Esophagus (tissue), 2 donors: ENCODE measurements at regions not wholly inside any gene's neighbourhood (a gene's known extent, or its start where the extent isn't known, plus 50 kb on each side); places are given as distances from the start of the nearest gene placed in this dataset.
"Not testable (repeated sequence)": the region's sequence is repeated elsewhere in the genome, so short reads cannot be mapped to it uniquely, and the experiment has no call there.

ENCODE experiments used
- H3K27ac ChIP-seq, 2 donors: one replicate each; pipeline ENCODE4 v1.5.1; 2013; ENCODE audit warnings: low read depth in 2 of 2, mild to moderate bottlenecking in 2 of 2, inconsistent platforms in 1 of 2, low read length in 1 of 2, moderate library complexity in 1 of 2
- H3K27me3 ChIP-seq, 2 donors: one replicate each; pipeline ENCODE4 v1.6.1; 2013; ENCODE audit warnings: low read length in 2 of 2, control low read depth in 1 of 2, mild to moderate bottlenecking in 1 of 2; ENCODE audit not compliant: insufficient read depth in 2 of 2, control insufficient read depth in 1 of 2
- H3K36me3 ChIP-seq, 2 donors: one replicate each; pipeline ENCODE4 v1.6.1; 2013; ENCODE audit warnings: low read length in 1 of 2; ENCODE audit not compliant: control insufficient read depth in 2 of 2, insufficient read depth in 2 of 2
- H3K4me1 ChIP-seq, 2 donors: one replicate each; pipeline ENCODE4 v1.6.1; 2013; ENCODE audit warnings: low read length in 1 of 2; ENCODE audit not compliant: control insufficient read depth in 2 of 2, insufficient read depth in 2 of 2
- H3K4me3 ChIP-seq, 2 donors: one replicate each; pipeline ENCODE4 v1.5.1; 2013; ENCODE audit warnings: low read length in 2 of 2, mild to moderate bottlenecking in 2 of 2, low read depth in 1 of 2, moderate library complexity in 1 of 2
- H3K9me3 ChIP-seq, 2 donors: one replicate each; pipeline ENCODE4 v1.6.1; 2013; ENCODE audit warnings: mild to moderate bottlenecking in 2 of 2, low read depth in 1 of 2, low read length in 1 of 2, moderate library complexity in 1 of 2; ENCODE audit not compliant: control insufficient read depth in 2 of 2, insufficient read depth in 1 of 2
- WGBS, 2 donors: extraction: QIAGEN DNeasy Blood & Tissue Kit; methylation state at CpG; one replicate each; pipeline ENCODE4 v1.1.7; 2013; 5-methylcytosine and 5-hydroxymethylcytosine counted together
- donor health status: healthy with polysubstance abuse.
- donor health status: Bipolar disorder and iron deficiency.

DNA sequence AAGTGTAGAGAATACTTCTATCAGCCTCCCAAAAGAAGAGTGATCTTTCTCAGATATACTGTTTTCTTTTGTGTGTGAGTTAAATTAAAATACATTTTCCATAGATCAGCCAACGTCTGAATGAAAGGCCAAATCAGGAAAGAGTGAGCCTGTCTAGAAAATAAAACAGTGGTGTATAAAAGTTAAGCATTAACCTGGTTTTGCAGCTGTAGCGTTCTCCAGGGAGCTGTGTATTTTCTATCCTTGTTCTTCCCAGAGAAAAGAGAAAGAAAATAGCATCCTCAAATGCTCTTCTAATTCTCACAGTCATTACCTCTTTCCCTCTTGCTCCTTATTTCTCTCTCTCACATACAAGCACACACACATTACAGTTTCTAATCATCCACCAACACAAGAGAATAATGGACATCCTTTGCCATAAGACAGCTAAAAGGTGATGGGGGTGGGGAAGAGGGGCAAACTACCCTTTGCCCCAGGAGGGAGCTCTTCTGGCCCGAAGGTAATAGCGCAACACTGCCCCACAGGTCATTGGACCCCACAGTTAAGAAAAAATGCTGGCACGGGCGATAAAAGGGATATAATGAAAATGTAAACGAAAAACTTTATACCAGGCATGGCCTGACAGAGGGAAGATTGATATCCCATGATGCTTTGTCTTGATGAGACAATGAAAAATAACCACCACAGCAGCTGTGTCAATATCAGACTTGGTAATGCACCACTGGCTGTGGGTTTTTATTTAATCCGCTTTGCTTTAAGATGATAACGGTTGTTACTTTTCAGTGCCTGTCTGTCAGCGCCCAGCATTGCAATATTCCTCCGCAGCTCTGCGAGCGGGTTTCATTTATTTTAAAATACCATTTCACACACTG is 150.3 kb downstream of the NUF2 start:
- no peak overlapping the region for H3K27ac ChIP-seq
- H3K4me3 ChIP-seq: no peak overlapping the region
- no peaks in the 10 kb centered on the region for H3K4me1 ChIP-seq
- no peaks in the 10 kb centered on the region for H3K27me3 ChIP-seq
- WGBS, 2 donors: 33 to 37% methylated on average over 13 of the region's 13 CpGs
- H3K9me3 ChIP-seq: no peaks in the 10 kb centered on the region
- no peaks in the 10 kb centered on the region for H3K36me3 ChIP-seq

DNA sequence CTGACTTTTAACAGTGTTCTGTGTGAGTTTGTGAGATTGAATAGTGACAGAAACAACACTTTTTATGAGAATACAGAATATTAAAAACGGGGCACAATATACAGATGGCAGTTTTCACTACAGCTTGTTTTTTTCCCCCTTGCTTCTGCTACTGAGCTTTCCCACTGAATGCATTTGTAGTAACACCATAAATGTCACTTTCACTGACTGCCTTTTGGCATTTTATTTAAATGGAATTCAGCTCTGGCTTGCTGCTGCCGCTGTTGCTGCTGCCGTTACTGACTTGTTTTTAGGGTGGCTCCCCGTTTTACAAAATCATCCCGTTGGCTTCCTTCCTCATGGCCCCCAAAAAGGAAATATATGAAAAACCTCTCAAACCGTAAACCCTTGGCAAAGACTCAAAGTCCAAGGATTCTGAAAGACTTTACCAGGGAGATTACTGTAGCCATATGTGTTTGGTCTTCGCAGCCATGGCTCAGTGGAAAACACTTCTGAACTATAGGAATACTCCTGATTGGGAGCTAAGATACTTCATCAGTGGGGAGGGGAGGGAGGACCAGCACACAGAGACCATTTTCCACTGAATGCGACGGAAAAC is 151.0 kb downstream of the NUF2 start:
- H3K27ac ChIP-seq: no peak overlapping the region
- no peaks in the 10 kb centered on the region for H3K4me1 ChIP-seq
- no peaks in the 10 kb centered on the region for H3K36me3 ChIP-seq
- no peaks in the 10 kb centered on the region for H3K27me3 ChIP-seq
- H3K9me3 ChIP-seq: no peaks in the 10 kb centered on the region
- 40 to 49% methylated on average over 9 of the region's 9 CpGs for WGBS, 2 donors
- H3K4me3 ChIP-seq: no peak overlapping the region

DNA sequence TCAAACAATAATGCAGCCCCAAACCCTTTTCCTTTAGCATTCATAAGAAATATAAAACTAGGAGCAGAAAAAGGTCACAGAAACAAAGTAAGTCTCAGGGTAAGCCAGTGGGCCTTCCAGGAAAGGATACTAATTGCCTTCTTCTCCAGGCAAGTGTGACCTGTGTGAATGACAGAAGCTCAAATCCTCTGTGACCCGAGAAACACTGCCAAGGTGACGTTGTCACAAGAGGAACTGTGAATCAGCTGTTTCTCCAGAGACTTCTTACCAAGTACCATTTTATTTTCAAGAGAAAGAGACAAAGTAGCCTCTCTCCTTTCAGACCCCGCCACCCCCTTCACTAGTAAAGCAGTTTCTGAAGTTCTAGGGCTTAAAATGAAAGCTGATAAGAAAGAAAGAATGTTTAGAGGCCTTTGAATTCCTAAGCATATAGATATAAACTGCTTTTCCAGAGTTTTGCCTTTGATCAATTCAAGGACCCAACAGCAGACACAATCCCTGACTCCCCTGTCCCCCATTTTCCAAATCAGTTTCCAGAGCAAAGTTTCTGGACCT is 155.6 kb downstream of the NUF2 start:
- Histone ChIP-seq H3K9me3 (peaks cover 0 to 4% of the 10 kb centered on the region in 2 donors), H3K27ac (no peak overlapping the region), H3K4me3 (no peak overlapping the region), H3K36me3 (no peaks in the 10 kb centered on the region), H3K4me1 (no peaks in the 10 kb centered on the region), H3K27me3 (no peaks in the 10 kb centered on the region)
- 40 to 42% methylated on average over 3 of the region's 3 CpGs for WGBS, 2 donors

DNA sequence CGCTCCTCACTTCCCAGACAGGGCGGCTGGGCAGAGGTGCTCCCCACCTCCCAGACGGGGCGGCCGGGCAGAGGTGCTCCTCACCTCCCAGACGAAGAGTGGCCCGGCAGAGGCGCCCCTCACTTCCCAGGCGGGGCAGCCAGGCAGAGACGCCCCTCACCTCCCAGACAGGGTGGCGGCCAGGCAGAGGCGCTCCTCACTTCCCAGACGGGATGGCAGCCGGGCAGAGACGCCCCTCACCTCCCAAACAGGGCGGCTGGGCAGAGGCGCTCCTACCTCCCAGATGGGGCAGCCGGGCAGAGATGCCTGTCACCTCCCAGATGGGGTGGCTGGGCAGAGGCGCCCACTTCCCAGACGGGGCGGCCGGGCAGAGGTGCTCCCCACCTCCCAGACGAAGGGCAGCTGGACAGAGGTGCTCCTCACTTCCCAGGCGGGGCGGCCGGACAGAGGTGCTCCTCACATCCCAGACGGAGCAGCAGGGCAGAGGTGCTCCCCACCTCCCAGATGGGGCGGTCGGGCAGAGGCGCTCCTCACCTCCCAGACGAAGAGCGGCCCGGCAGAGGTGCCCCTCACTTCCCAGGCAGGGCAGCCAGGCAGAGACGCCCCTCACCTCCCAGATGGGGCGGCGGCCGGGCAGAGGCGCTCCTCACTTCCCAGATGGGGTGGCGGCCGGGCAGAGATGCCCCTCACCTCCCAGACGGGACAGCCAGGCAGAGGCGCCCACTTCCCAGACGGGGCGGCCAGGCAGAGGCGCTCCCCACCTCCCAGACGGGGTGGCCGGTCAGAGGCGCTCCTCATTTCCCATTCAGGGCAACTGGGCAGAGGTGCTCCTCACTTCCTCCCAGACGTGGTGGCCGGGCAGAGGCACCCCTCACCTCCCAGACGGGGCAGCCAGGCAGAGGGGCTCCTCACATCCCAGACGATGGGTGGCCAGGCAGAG is 176.9 kb downstream of the NUF2 start:
- H3K9me3 ChIP-seq, H3K4me1 ChIP-seq, H3K36me3 ChIP-seq, H3K4me3 ChIP-seq, H3K27ac ChIP-seq, H3K27me3 ChIP-seq: not testable (repeated sequence)
- WGBS, 2 donors: 90 to 94% methylated on average over 52 of the region's 52 CpGs

- no peaks in the 10 kb centered on the region for H3K27me3 ChIP-seq
- H3K36me3 ChIP-seq: no peaks in the 10 kb centered on the region
- no peaks in the 10 kb centered on the region for H3K4me1 ChIP-seq
- H3K9me3 ChIP-seq: peaks cover 0 to 2% of the 10 kb centered on the region in 2 donors
- H3K4me3 ChIP-seq: no peak overlapping the region
- H3K27ac ChIP-seq: no peak overlapping the region
- 90 to 92% methylated on average over 10 of the region's 10 CpGs for WGBS, 2 donors
These were observed 182.7 kb downstream of the NUF2 start for GRCh38 chr1:163504331-163504978.

DNA sequence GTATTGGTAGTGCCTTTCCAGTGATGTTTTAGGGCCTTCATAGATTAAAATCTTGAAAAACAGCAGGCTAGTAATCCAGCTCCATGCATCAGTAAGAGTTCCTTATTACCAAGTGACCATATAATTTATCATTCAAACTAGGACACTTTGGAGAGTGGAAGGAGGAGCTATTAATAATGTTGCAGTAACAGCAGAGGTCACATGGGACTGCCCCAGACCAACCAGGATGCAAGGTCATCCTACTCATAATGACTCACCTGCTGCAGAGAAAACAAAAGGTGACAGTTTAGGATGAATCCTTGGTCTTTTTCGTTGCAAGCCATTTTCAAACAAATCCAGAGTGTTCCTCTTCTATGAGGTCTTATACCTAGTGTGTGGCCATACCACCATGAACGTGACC is 187.4 kb downstream of the NUF2 start:
- Histone ChIP-seq H3K4me3 (no peak overlapping the region), H3K4me1 (no peaks in the 10 kb centered on the region), H3K27me3 (no peaks in the 10 kb centered on the region), H3K9me3 (no peaks in the 10 kb centered on the region), H3K36me3 (no peaks in the 10 kb centered on the region), H3K27ac (no peak overlapping the region)
- 63 to 71% methylated on average over 2 of the region's 2 CpGs for WGBS, 2 donors

- Histone ChIP-seq H3K9me3 (no peaks in the 10 kb centered on the region), H3K4me1 (no peaks in the 10 kb centered on the region), H3K4me3 (no peak overlapping the region), H3K36me3 (no peaks in the 10 kb centered on the region), H3K27me3 (no peaks in the 10 kb centered on the region), H3K27ac (no peak overlapping the region)
- 80 to 81% methylated on average over 2 of the region's 2 CpGs for WGBS, 2 donors
These were observed 190.7 kb downstream of the NUF2 start for GRCh38 chr1:163512349-163512989.

GRCh38 chr1:163523375-163524029 is 201.7 kb downstream of the NUF2 start:
- WGBS, 2 donors: 82 to 91% methylated on average over 7 of the region's 7 CpGs
- H3K27ac ChIP-seq: no peak overlapping the region
- no peaks in the 10 kb centered on the region for H3K9me3 ChIP-seq
- no peaks in the 10 kb centered on the region for H3K27me3 ChIP-seq
- no peaks in the 10 kb centered on the region for H3K36me3 ChIP-seq
- H3K4me1 ChIP-seq: no peaks in the 10 kb centered on the region
- no peak overlapping the region for H3K4me3 ChIP-seq
